ENCODE measurements at regions not wholly inside any gene's neighbourhood (a gene's known extent, or its start where the extent isn't known, plus 50 kb on each side); places are given as distances from the start of the nearest gene placed in this dataset.
"Not testable (repeated sequence)": the region's sequence is repeated elsewhere in the genome, so short reads cannot be mapped to it uniquely, and the experiment has no call there.

DNA sequence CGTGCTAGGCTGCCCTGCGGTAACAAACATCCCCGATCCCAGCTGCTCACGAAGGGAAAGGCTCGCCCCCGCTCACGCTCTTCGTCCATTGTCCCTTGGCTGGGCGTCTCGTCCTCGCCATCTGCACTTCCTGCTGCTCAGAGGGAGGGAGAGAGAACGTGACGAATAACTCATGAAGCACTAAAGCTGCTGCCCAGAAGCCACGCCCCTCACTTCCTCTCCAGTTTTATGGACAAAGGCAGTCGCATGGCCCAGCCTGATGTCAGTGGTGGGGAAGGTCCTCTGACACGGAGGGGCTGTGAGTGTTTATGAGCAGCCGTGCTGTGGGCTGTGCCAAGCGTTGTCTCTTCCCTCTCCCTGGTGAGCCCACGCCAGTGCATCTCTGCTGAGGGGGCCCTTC is 235.9 kb upstream of the SFSWAP start:
- not testable (repeated sequence) for H3K9ac ChIP-seq (ENCODE audit: low read length); H2AFZ ChIP-seq (ENCODE audit: low read length); H3K4me2 ChIP-seq (ENCODE audit: low read depth, low read length, poor library complexity, severe bottlenecking); DNase-seq; H4K20me1 ChIP-seq (ENCODE audit: insufficient read depth, low read depth, low read length); H3K27ac ChIP-seq (ENCODE audit: low read length); H3K9me3 ChIP-seq (ENCODE audit: low read length); H3K79me2 ChIP-seq (ENCODE audit: low read length); H3K4me1 ChIP-seq (ENCODE audit: low read length); H3K9me2 ChIP-seq (replicated peaks; ENCODE audit: insufficient read depth, low read length); H3K36me3 ChIP-seq (ENCODE audit: insufficient read depth, low read length); H3K4me3 ChIP-seq (ENCODE audit: low read length); H3K27me3 ChIP-seq (ENCODE audit: low read length)

GRCh38 chr12:131477613-131478012 is 233.3 kb upstream of the SFSWAP start:
- Histone ChIP-seq H3K4me2 (ENCODE audit: low read depth, low read length, poor library complexity, severe bottlenecking) (no peak overlapping the region), H3K4me1 (ENCODE audit: low read length) (no peaks in the 10 kb centered on the region), H3K9me3 (ENCODE audit: low read length) (no peaks in the 10 kb centered on the region), H2AFZ (ENCODE audit: low read length) (no peak overlapping the region), H3K4me3 (ENCODE audit: low read length) (no peak overlapping the region), H3K79me2 (ENCODE audit: low read length) (no peaks in the 10 kb centered on the region), H3K9ac (ENCODE audit: low read length) (no peak overlapping the region), H3K27me3 (ENCODE audit: low read length) (no peaks in the 10 kb centered on the region), H3K27ac (ENCODE audit: low read length) (no peak overlapping the region), H4K20me1 (ENCODE audit: insufficient read depth, low read depth, low read length) (no peaks in the 10 kb centered on the region), H3K9me2 (replicated peaks; ENCODE audit: insufficient read depth, low read length) (no peaks in the 10 kb centered on the region), H3K36me3 (ENCODE audit: insufficient read depth, low read length) (no peaks in the 10 kb centered on the region)
- no peak for DNase-seq

GRCh38 chr12:131478468-131478867 is 232.4 kb upstream of the SFSWAP start:
- no peaks in the 10 kb centered on the region for H3K9me2 ChIP-seq (replicated peaks; ENCODE audit: insufficient read depth, low read length)
- no peaks in the 10 kb centered on the region for H4K20me1 ChIP-seq (ENCODE audit: insufficient read depth, low read depth, low read length)
- no peaks in the 10 kb centered on the region for H3K9me3 ChIP-seq (ENCODE audit: low read length)
- H3K4me3 ChIP-seq (ENCODE audit: low read length) = no peak overlapping the region
- H3K79me2 ChIP-seq (ENCODE audit: low read length) = no peaks in the 10 kb centered on the region
- H3K27me3 ChIP-seq (ENCODE audit: low read length) = no peaks in the 10 kb centered on the region
- no peak overlapping the region for H3K9ac ChIP-seq (ENCODE audit: low read length)
- no peak overlapping the region for H2AFZ ChIP-seq (ENCODE audit: low read length)
- no peak for DNase-seq
- no peaks in the 10 kb centered on the region for H3K4me1 ChIP-seq (ENCODE audit: low read length)
- no peak overlapping the region for H3K27ac ChIP-seq (ENCODE audit: low read length)
- H3K36me3 ChIP-seq (ENCODE audit: insufficient read depth, low read length) = no peaks in the 10 kb centered on the region
- H3K4me2 ChIP-seq (ENCODE audit: low read depth, low read length, poor library complexity, severe bottlenecking) = no peak overlapping the region

DNA sequence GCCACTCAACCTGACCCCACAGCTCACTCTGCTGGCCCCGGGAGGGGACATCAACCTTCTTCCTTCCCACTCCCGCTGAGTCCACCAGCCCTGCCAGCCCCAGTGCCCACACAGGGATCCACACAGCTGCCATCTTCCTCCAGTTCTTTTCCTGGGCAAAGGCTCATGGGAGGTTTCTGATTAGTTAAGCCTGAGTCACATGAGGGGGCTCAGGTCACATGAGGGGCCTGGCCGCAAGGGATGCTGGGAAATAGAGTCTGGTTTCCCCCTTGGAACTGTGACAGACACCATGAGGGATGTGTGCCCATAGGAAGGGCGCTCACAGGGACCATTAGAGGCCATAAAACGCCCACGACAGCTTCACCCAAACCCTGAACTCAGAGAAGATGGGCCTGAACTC is 228.7 kb upstream of the SFSWAP start:
- H3K79me2 ChIP-seq (ENCODE audit: low read length) = no peaks in the 10 kb centered on the region
- no peak overlapping the region for H3K9ac ChIP-seq (ENCODE audit: low read length)
- no peak overlapping the region for H3K4me2 ChIP-seq (ENCODE audit: low read depth, low read length, poor library complexity, severe bottlenecking)
- no peaks in the 10 kb centered on the region for H3K9me2 ChIP-seq (replicated peaks; ENCODE audit: insufficient read depth, low read length)
- no peaks in the 10 kb centered on the region for H3K36me3 ChIP-seq (ENCODE audit: insufficient read depth, low read length)
- H3K27me3 ChIP-seq (ENCODE audit: low read length) = no peaks in the 10 kb centered on the region
- no peak for DNase-seq
- no peaks in the 10 kb centered on the region for H3K4me1 ChIP-seq (ENCODE audit: low read length)
- H3K27ac ChIP-seq (ENCODE audit: low read length) = no peak overlapping the region
- H2AFZ ChIP-seq (ENCODE audit: low read length) = no peak overlapping the region
- H3K4me3 ChIP-seq (ENCODE audit: low read length) = no peak overlapping the region
- no peaks in the 10 kb centered on the region for H4K20me1 ChIP-seq (ENCODE audit: insufficient read depth, low read depth, low read length)
- H3K9me3 ChIP-seq (ENCODE audit: low read length) = no peaks in the 10 kb centered on the region

- no peak overlapping the region for H3K4me3 ChIP-seq (ENCODE audit: low read length)
- no peak overlapping the region for H3K27ac ChIP-seq (ENCODE audit: low read length)
- H3K4me1 ChIP-seq (ENCODE audit: low read length) = no peaks in the 10 kb centered on the region
- H4K20me1 ChIP-seq (ENCODE audit: insufficient read depth, low read depth, low read length) = no peaks in the 10 kb centered on the region
- H3K4me2 ChIP-seq (ENCODE audit: low read depth, low read length, poor library complexity, severe bottlenecking) = no peak overlapping the region
- H3K9me3 ChIP-seq (ENCODE audit: low read length) = no peaks in the 10 kb centered on the region
- H3K9me2 ChIP-seq (replicated peaks; ENCODE audit: insufficient read depth, low read length) = no peaks in the 10 kb centered on the region
- no peaks in the 10 kb centered on the region for H3K79me2 ChIP-seq (ENCODE audit: low read length)
- H3K36me3 ChIP-seq (ENCODE audit: insufficient read depth, low read length) = no peaks in the 10 kb centered on the region
- no peak overlapping the region for H2AFZ ChIP-seq (ENCODE audit: low read length)
- H3K27me3 ChIP-seq (ENCODE audit: low read length) = no peaks in the 10 kb centered on the region
- H3K9ac ChIP-seq (ENCODE audit: low read length) = no peak overlapping the region
- DNase-seq = no peak
Observed at GRCh38 chr12:131482686-131483085, 228.2 kb upstream of the SFSWAP start.

- no peak for DNase-seq
- Histone ChIP-seq H3K9me3 (ENCODE audit: low read length) (no peaks in the 10 kb centered on the region), H3K4me2 (ENCODE audit: low read depth, low read length, poor library complexity, severe bottlenecking) (no peak overlapping the region), H4K20me1 (ENCODE audit: insufficient read depth, low read depth, low read length) (no peaks in the 10 kb centered on the region), H3K4me1 (ENCODE audit: low read length) (no peaks in the 10 kb centered on the region), H3K79me2 (ENCODE audit: low read length) (no peaks in the 10 kb centered on the region), H3K27me3 (ENCODE audit: low read length) (no peaks in the 10 kb centered on the region), H2AFZ (ENCODE audit: low read length) (no peak overlapping the region), H3K27ac (ENCODE audit: low read length) (no peak overlapping the region), H3K36me3 (ENCODE audit: insufficient read depth, low read length) (no peaks in the 10 kb centered on the region), H3K9ac (ENCODE audit: low read length) (no peak overlapping the region), H3K9me2 (replicated peaks; ENCODE audit: insufficient read depth, low read length) (no peaks in the 10 kb centered on the region), H3K4me3 (ENCODE audit: low read length) (no peak overlapping the region)
Observed at GRCh38 chr12:131486451-131487230, 224.2 kb upstream of the SFSWAP start.

DNA sequence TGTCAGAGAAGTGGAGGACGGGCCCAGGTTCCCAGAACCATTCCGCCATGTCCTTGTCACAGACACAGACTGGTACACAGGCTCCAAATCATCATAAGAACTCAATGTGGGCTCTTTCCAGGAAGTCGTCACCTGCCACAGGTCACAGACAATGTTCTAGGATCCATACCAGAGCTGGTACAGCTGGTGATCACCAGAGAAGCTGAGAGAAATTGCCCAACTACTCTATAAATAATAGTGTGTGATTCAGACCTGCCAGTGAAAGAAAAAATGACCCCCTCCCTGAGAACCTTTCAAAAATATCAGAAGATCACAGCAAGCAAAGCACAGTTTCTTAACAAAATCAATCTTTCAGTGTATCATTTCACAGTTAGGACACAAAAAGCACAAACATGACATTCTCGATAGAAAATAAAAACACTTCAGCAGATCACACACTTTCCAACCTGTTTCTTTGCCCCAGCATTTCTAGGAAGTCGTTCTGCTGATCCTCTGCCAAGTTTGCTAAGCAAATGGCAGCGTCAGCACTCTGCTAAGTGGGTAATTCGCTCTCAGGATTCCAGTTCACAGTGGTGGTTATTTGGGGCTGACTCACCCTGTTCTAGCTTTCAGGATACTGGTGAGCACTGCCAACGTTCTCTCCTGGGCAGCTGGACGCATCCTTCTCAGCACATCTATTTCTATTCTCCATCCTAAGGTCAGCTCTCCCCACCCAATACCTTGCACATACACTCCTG is 223.3 kb upstream of the SFSWAP start:
- DNase-seq = no peak
- Histone ChIP-seq H3K4me3 (ENCODE audit: low read length) (no peak overlapping the region), H3K9ac (ENCODE audit: low read length) (no peak overlapping the region), H3K4me2 (ENCODE audit: low read depth, low read length, poor library complexity, severe bottlenecking) (no peak overlapping the region), H3K27me3 (ENCODE audit: low read length) (no peaks in the 10 kb centered on the region), H3K9me3 (ENCODE audit: low read length) (no peaks in the 10 kb centered on the region), H3K9me2 (replicated peaks; ENCODE audit: insufficient read depth, low read length) (no peaks in the 10 kb centered on the region), H4K20me1 (ENCODE audit: insufficient read depth, low read depth, low read length) (no peaks in the 10 kb centered on the region), H3K4me1 (ENCODE audit: low read length) (no peaks in the 10 kb centered on the region), H2AFZ (ENCODE audit: low read length) (no peak overlapping the region), H3K36me3 (ENCODE audit: insufficient read depth, low read length) (no peaks in the 10 kb centered on the region), H3K27ac (ENCODE audit: low read length) (no peak overlapping the region), H3K79me2 (ENCODE audit: low read length) (no peaks in the 10 kb centered on the region)

GRCh38 chr12:131489718-131490117 is 221.2 kb upstream of the SFSWAP start:
- Histone ChIP-seq H2AFZ (ENCODE audit: low read length) (no peak overlapping the region), H3K9me2 (replicated peaks; ENCODE audit: insufficient read depth, low read length) (no peaks in the 10 kb centered on the region), H3K36me3 (ENCODE audit: insufficient read depth, low read length) (no peaks in the 10 kb centered on the region), H3K27ac (ENCODE audit: low read length) (no peak overlapping the region), H3K9ac (ENCODE audit: low read length) (no peak overlapping the region), H3K9me3 (ENCODE audit: low read length) (no peaks in the 10 kb centered on the region; the same call in 1 of the 2 replicates), H3K4me1 (ENCODE audit: low read length) (no peaks in the 10 kb centered on the region), H3K79me2 (ENCODE audit: low read length) (no peaks in the 10 kb centered on the region), H3K4me2 (ENCODE audit: low read depth, low read length, poor library complexity, severe bottlenecking) (no peak overlapping the region), H4K20me1 (ENCODE audit: insufficient read depth, low read depth, low read length) (no peaks in the 10 kb centered on the region), H3K4me3 (ENCODE audit: low read length) (no peak overlapping the region), H3K27me3 (ENCODE audit: low read length) (no peaks in the 10 kb centered on the region)
- DNase-seq = no peak

Measured in Karpas-422 (cell line).